ENCODE measurements at regions not wholly inside any gene's neighbourhood (a gene's known extent, or its start where the extent isn't known, plus 50 kb on each side); places are given as distances from the start of the nearest gene placed in this dataset.
"Not testable (repeated sequence)": the region's sequence is repeated elsewhere in the genome, so short reads cannot be mapped to it uniquely, and the experiment has no call there.

DNA sequence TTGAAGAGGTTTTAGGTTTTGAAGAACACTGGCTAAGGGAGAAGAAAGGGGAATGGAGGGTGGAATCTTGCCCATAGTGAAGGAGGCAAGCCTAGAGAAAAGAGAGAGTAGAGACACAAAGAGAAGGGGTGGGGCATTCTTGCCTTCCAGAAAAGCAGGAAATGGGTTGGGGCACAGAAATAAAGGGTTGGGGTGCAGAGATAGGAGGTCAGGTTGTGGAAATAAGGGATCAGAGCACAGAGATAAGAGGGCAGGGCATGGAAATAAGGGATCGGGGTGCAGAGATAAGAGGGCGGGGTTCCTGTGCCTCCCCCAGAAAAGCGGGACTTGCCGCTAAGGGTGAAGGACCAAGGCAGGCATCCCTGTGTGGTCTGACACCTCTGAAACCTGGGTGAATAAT, 69.9 kb downstream of the ALG1L2 start:
- ATAC-seq, H3K4me1 Mint-ChIP-seq, H3K27me3 Mint-ChIP-seq, H3K4me3 Mint-ChIP-seq, H3K27ac Mint-ChIP-seq: not testable (repeated sequence)
- Mint-ChIP-seq H3K36me3 (peaks cover 19% of the 10 kb centered on the region), H3K9me3 (peaks cover 16% of the 10 kb centered on the region)

DNA sequence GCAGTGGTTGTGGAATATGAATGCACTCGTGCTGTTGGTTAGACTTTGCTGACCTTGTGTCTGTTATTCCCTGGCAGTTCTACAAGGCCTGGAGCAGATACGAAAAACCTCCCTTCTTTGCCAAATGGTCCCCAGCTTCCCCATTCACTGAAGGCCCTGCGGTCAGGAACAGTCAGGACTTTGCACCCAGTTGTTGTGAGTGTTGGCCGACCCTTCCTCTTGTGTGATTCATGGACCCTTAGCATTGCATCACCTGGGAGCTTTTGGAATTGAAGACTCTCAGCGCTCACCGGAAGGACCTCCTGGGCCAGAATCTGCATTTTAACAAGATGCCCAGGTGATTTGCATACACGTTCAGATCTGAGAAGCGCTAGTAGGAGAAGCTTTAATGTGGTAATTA, 71.6 kb downstream of the ALG1L2 start:
- H3K9me3 Mint-ChIP-seq: peaks cover 16% of the 10 kb centered on the region
- not testable (repeated sequence) for H3K27me3 Mint-ChIP-seq, H3K4me3 Mint-ChIP-seq, H3K27ac Mint-ChIP-seq, H3K4me1 Mint-ChIP-seq, ATAC-seq
- H3K36me3 Mint-ChIP-seq: peaks cover 19% of the 10 kb centered on the region

DNA sequence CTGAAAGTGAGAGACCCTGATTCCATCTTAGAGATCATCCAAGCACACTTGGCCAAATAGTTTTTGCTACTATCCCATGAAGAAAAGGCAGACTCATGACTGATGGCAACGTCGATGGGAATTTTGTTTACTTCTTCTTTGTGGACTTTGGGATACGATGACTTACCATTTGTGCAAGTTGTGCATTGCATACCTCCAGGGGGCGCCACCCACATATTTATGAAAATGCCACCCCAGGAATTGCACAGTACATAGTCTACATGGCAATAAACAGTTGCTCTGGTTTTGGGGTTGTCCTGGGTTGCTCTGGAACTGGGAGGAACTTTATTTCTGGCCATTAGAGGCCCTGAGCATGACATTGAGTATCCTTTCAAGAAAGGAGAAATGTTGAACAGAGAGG, 73.8 kb downstream of the ALG1L2 start:
- not testable (repeated sequence) for H3K4me3 Mint-ChIP-seq, H3K36me3 Mint-ChIP-seq, H3K27me3 Mint-ChIP-seq, ATAC-seq, H3K27ac Mint-ChIP-seq, H3K4me1 Mint-ChIP-seq, H3K9me3 Mint-ChIP-seq

DNA sequence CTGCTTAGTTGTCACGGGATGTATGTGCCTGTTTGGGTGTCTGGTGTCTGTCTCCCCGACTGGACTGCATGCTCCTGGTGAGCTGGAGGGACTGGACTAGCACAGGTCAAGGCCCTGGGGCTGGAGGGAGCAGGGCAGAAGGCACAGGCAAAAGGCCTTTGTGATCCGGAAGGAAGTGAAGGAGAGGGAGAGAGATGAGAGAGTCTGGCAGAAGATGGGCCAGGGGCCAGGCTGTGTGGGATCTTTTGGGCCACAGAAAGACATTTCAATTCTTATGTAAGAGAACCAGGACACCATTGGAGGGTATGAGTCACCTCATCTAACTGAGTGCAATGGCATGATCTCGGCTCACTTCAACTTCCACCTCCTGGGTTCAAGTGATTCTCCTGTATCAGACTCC, 85.2 kb downstream of the ALG1L2 start:
- not testable (repeated sequence) for H3K27ac Mint-ChIP-seq, ATAC-seq, H3K36me3 Mint-ChIP-seq, H3K9me3 Mint-ChIP-seq, H3K4me1 Mint-ChIP-seq, H3K4me3 Mint-ChIP-seq
- peaks cover 14% of the 10 kb centered on the region for H3K27me3 Mint-ChIP-seq

DNA sequence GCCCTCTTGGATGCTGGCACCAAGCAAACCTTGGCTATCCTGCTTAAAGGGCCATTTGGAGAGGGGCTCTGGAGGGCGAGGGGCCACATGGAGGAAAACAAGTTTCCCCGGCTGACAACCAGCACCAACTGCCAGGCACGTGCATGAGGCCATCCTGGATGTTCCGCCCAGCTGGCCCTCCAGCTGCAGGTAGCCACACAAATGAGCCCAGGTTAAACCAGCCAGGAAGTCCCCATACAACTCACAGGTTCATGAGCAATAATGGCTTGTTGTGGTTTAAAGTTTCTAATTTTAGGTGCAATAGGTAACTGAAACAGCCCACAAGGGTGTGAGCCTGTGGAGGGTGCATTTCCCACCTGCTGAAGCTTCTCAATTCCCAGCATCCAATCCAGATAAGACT, 93.6 kb downstream of the ALG1L2 start:
- H3K36me3 Mint-ChIP-seq, H3K27ac Mint-ChIP-seq, H3K4me3 Mint-ChIP-seq, H3K9me3 Mint-ChIP-seq, H3K27me3 Mint-ChIP-seq, ATAC-seq: not testable (repeated sequence)
- peaks cover 16% of the 10 kb centered on the region for H3K4me1 Mint-ChIP-seq

DNA sequence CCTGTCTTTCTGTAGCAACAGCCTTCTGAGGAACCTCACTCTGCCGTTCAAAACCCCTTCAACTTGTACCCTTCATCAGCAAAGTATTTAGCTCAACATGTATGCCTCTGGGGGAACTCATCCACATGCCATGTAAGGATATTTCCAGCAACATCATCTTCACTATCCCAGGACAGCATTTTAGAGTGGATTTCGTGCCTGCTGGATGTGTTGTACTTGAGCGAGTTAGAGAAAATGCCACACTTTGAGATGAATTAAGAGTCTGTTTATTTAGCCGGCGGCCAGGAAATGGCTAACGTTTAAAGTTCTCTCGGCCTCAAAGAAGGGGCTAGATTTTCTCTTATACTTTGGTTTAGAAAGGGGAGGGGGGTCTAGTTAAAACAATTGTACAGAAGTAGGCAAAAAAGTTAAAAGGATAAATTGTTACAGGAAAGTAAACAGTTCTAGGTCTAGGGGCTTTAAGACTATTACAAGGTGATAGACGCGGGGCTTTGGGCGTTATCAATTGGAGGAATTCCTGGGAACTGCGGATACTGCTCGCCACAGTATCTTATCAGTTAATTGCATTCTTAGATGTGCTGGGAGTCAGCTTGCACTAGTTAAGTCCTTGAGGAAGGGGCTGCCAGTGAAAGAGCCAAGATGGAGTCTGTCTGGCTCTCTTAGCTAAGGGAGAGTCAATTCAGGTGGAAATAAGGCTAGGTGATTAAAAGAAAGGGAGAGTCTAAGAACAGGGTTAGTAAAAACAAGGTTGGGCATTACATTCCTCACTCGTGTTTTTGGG, 95.0 kb downstream of the ALG1L2 start:
- H3K27me3 Mint-ChIP-seq, H3K36me3 Mint-ChIP-seq, H3K9me3 Mint-ChIP-seq, ATAC-seq, H3K4me3 Mint-ChIP-seq, H3K27ac Mint-ChIP-seq: not testable (repeated sequence)
- H3K4me1 Mint-ChIP-seq: peaks cover 16% of the 10 kb centered on the region

DNA sequence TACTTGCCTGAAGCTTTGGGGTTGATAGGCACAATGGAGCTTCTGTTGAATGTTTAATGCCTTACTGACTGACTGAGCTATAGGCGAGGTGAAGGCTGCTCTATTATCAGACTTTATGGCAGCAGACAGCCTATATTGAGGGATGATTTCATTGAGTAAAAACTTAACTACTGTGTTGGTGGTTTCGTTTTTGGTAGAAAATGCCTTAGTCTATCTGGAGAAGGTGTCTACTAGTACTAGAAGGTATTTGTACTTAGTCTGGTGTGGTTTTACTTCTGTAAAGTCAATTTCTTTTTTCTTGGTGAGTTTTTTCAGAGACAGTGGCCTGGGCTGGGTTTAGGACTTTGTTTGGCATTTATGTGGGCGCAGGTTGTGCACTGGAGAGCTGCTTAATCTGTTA, 97.2 kb downstream of the ALG1L2 start:
- not testable (repeated sequence) for H3K27me3 Mint-ChIP-seq, ATAC-seq, H3K36me3 Mint-ChIP-seq, H3K9me3 Mint-ChIP-seq
- H3K4me3 Mint-ChIP-seq: peak overlapping the region; percentile 61
- H3K27ac Mint-ChIP-seq: peak overlapping the region; percentile 78
- H3K4me1 Mint-ChIP-seq: peaks cover 16% of the 10 kb centered on the region

DNA sequence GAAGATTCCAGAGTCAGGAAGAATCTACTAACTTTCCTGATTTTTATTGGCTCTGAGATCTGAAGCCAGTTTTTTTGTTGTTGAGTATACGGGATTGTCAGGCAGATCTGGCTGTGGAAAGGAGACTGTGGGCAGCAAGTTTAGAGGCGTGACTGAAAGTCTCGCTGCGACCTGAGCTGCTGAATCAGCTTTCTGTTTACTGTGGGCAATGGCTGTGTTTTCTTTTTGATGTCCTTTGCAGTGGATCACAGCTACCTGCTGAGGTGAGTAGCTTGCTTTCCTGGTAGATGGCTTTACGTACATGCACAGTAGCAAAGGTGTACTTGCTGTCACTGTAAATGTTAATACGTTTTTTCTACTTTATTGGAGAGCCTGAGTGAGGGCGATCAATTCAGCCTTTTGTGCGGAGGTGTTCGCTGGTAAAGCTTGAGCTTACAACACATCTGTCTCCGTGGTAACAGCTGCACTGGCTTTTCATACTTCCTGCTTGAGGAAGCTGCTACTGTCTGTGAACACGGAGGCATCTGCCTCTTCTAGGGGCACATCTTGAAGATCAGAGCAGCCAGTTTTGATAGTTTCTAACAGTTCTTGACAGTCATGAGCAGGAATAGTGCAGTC, 97.8 kb downstream of the ALG1L2 start:
- peak overlapping the region; percentile 78 for H3K27ac Mint-ChIP-seq
- H3K4me1 Mint-ChIP-seq: peaks cover 16% of the 10 kb centered on the region
- H3K9me3 Mint-ChIP-seq, ATAC-seq, H3K36me3 Mint-ChIP-seq, H3K27me3 Mint-ChIP-seq: not testable (repeated sequence)
- H3K4me3 Mint-ChIP-seq: peak overlapping the region; percentile 61

DNA sequence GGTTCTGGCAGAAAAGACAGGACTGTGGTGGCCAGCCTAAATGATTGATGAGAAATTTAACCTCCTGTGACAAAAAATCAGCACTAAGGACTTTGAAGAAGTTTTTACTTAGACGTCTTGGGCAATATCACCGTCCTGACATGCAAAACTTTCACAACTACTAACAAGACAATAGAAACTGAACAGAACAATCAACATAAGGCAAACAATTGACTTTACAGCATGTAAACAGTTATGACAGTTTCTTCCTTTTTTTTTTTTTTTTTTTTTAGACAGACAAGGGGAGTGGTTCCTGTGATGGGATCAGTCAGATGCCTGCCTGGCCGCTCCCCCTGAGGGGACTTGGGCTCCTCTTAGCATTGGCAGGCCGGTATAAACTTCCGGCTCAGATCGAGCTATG, 100.8 kb downstream of the ALG1L2 start:
- not testable (repeated sequence) for H3K36me3 Mint-ChIP-seq, ATAC-seq, H3K4me3 Mint-ChIP-seq, H3K27ac Mint-ChIP-seq, H3K27me3 Mint-ChIP-seq, H3K9me3 Mint-ChIP-seq
- H3K4me1 Mint-ChIP-seq: peaks cover 16% of the 10 kb centered on the region

DNA sequence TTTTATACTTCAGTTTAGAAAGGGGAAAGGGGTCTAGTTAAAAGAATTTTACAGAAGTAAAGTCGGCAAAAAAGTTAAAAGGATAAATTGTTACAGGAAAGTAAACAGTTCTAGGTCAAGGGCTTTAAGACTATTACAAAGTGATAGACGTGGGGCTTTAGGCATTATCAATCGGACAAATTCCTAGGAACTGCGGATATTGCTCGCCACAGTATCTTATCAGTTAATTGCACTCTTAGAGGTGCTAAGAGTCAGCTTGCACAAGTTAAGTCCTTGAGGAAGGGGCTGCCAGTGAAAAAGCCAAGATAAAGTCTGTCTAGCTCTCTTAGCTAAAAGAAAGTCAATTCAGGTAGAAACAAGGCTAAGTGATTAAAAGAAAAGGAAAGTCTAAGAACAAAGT, 102.1 kb downstream of the ALG1L2 start:
- H3K4me3 Mint-ChIP-seq, ATAC-seq, H3K27ac Mint-ChIP-seq, H3K27me3 Mint-ChIP-seq, H3K36me3 Mint-ChIP-seq, H3K9me3 Mint-ChIP-seq: not testable (repeated sequence)
- H3K4me1 Mint-ChIP-seq: peaks cover 15% of the 10 kb centered on the region

DNA sequence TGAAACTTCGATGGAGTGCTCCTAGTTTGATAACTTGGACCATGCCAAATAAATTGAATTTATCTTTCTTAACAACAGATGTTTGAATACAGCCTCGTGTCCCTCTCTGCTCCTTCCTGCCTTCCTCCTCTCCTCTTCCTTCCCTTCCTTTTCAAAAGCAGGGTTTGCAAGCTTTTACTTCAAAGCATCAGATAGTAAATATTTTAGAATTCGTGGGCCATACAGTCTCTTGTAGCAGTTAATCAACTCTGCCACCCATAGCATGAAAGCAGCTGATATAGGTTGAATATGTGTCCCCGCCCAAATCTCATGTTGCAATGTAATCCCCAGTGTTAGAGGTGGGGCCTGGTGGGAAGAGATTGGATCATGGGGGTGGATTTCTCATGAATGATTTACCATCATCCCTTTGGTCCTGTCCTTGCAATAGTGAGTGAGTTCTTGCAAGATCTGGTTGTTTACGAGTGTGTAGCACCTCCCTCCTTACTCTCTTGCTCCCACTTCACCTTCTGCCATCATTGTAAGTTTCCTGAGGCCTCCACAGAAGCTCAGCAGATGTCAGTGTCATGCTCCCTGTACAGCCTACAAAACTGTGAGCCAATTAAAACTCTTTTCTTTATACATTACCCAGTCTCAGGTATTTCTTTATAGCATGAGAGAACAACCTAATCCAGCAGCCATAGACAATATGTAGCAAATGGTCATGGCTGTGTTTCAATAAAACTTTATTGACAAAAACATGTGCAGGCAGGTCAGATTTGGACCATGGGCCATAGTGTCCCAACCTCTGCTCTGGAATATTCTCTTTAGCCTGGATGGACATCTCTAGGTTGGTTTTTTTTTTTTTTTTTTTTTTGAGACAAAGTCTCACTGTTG, 102.8 kb downstream of the ALG1L2 start:
- H3K4me1 Mint-ChIP-seq, H3K4me3 Mint-ChIP-seq, H3K27ac Mint-ChIP-seq, H3K9me3 Mint-ChIP-seq, H3K27me3 Mint-ChIP-seq, H3K36me3 Mint-ChIP-seq, ATAC-seq: not testable (repeated sequence)

DNA sequence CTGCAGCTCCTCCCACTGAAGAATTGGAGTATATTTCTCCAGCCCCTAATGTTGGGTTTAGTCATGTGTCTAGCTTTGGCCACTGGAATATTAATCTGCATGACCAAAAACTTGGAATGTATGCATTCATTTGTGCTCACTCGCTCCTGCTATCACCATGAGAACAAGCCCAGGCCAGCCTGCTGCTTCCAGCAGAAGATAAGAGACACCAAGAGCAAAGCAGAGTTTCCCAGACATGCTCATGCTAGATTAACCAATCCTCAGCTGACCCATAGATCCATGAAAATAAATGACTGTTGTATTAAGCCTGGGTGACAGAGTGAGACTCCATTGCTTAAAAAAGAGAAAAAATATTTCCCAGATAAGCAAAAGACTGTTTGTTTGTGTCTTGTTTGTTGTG, 119.6 kb downstream of the ALG1L2 start:
- H3K27me3 Mint-ChIP-seq: peaks cover 17% of the 10 kb centered on the region
- not testable (repeated sequence) for H3K9me3 Mint-ChIP-seq, H3K27ac Mint-ChIP-seq, H3K4me3 Mint-ChIP-seq, H3K36me3 Mint-ChIP-seq, ATAC-seq, H3K4me1 Mint-ChIP-seq

DNA sequence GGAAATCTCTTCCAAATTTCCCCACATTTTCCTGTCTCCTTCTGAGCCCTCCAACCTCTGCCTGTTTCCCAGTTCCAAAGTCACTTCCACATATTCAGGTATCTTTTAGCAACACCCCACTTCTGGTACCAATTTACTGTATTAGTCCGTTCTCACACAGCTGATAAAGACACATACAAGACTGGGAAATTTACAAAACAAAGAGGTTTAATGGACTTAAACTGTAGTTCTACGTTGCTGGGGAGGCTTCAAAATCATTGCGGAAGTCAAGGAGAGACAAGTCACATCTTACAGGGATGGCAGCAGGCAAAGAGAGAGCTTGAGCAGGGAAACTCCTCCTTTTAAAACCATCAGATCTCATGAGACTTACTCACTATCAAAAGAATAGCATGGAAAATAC, 122.0 kb downstream of the ALG1L2 start:
- ATAC-seq, H3K4me1 Mint-ChIP-seq, H3K4me3 Mint-ChIP-seq, H3K27ac Mint-ChIP-seq, H3K27me3 Mint-ChIP-seq, H3K9me3 Mint-ChIP-seq, H3K36me3 Mint-ChIP-seq: not testable (repeated sequence)

DNA sequence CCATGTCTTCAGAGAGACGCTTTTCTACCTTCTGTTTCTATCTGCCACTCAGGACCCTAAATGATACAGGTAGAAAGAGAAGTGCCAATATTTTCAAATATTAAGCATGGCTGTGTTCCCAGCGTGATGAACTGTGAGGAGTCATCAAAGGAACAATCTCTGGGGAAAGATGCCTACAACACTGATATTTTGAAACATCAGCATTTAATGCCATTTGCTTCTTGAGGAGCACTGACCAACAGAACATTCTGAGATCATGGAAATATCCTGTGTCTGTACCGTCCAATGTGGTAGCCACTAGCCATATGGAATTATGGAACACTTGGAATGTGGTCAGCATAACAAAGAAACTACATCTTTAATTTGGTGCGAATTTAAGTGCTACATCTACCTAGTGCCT, 117.9 kb upstream of the COL6A5 start:
- ATAC-seq: no peak
- H3K27ac Mint-ChIP-seq: no peak overlapping the region
- no peaks in the 10 kb centered on the region for H3K9me3 Mint-ChIP-seq
- H3K27me3 Mint-ChIP-seq: peaks cover 8% of the 10 kb centered on the region
- no peaks in the 10 kb centered on the region for H3K36me3 Mint-ChIP-seq
- H3K4me1 Mint-ChIP-seq: no peaks in the 10 kb centered on the region
- no peak overlapping the region for H3K4me3 Mint-ChIP-seq

DNA sequence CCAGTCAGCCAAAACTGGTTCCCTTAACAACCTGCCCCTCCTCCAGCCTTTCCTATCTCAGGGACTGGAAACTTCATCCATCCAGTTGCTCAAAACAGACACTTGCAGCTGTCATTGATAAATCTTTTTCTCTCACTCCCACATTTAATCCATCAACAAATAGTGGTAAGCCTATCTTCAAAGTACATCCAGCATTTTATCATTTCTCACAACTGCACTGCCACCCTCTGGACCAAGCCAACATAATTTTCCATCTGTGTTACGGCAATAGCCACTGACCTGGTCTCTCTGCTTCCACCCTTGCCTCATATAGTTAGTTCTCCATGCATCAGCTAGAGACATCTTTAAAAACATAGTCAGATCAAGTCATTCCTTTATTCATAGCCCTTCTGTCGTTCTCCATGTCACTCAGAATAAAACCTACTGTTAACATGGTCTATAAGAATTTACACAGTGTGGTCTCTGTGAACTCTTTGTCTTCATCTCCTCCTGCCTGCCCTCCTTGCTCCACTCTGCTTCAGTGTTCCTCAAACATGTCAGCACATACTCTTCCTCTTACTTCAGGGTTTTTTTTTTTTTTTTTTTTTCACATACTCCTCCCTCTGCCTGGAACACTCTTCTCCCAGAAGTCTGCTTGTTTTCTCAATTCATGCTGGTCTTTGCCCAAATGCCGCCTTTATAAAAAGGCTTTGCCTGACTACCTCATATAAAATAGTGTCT, 102.5 kb upstream of the COL6A5 start:
- no peak for ATAC-seq
- no peak overlapping the region for H3K4me3 Mint-ChIP-seq

More for the DNA sequence above, 102.5 kb upstream of the COL6A5 start:
- H3K27ac Mint-ChIP-seq: no peak overlapping the region
- H3K4me1 Mint-ChIP-seq: no peaks in the 10 kb centered on the region
- no peaks in the 10 kb centered on the region for H3K27me3 Mint-ChIP-seq
- no peaks in the 10 kb centered on the region for H3K9me3 Mint-ChIP-seq
- no peaks in the 10 kb centered on the region for H3K36me3 Mint-ChIP-seq
